Esophagus squamous epithelium (tissue), 5 donors: ENCODE measurements at regions not wholly inside any gene's neighbourhood (a gene's known extent, or its start where the extent isn't known, plus 50 kb on each side); places are given as distances from the start of the nearest gene placed in this dataset.

Experiments
- DNase-seq: peaks from one replicate; lab custom pipeline; 2025; lab: John Stamatoyannopoulos, UW
- H3K27ac ChIP-seq, 4 donors: fragments of 200-600 bp; sonication (generic); one replicate each; pipeline ENCODE4 v1.5.1; 2016 to 2019; ENCODE audit warnings: mild to moderate bottlenecking in 1 of 4
- H3K27me3 ChIP-seq, 4 donors: fragments of 200-600 bp; sonication (generic); 1 replicate in 3 of 4; 2 replicates in 1 of 4; pipeline versions ENCODE4 v1.5.1 to v1.6.0; 2017 to 2021; ENCODE audit warnings: antibody characterized with exemption in 1 of 4
- H3K36me3 ChIP-seq, 3 donors: fragments of 200-600 bp; sonication (generic); one replicate each; pipeline ENCODE4 v1.5.1; 2016 to 2019
- H3K4me1 ChIP-seq, 3 donors: fragments of 200-600 bp; sonication (generic); one replicate each; pipeline ENCODE4 v1.5.1; 2017 to 2019
- H3K4me3 ChIP-seq, 4 donors: fragments of 200-600 bp; sonication (generic); 1 replicate in 3 of 4; 2 replicates in 1 of 4; pipeline ENCODE4 v1.5.1; 2016 to 2019; ENCODE audit warnings: mild to moderate bottlenecking in 2 of 4, moderate library complexity in 1 of 4
- H3K9me3 ChIP-seq, 3 donors: fragments of 200-600 bp; sonication (generic); one replicate each; pipeline ENCODE4 v1.5.1; 2016 to 2019
- CTCF ChIP-seq, 6 experiments: fragments of 450-650 bp in 4 of 6; fragments of 200-600 bp in 2 of 6; sonication (generic) in 2 of 6; IDR thresholded peaks; one replicate each; pipeline ENCODE4 v1.5.1; 2016 to 2019; ENCODE audit warnings: antibody characterized with exemption in 6 of 6, mild to moderate bottlenecking in 4 of 6, moderate library complexity in 4 of 6
- POLR2A ChIP-seq, 4 donors: fragments of 450-650 bp; IDR thresholded peaks; one replicate each; pipeline ENCODE4 v1.6.1; 2017; ENCODE audit warnings: antibody characterized with exemption in 4 of 4, mild to moderate bottlenecking in 4 of 4, moderate library complexity in 3 of 4
- WGBS, 2 donors: methylation state at CpG; one replicate each; pipeline ENCODE4 v1.1.5; 2018; 5-methylcytosine and 5-hydroxymethylcytosine counted together
- intact Hi-C: fragments of 100-400 bp; cut with DNase I; formaldehyde crosslinking; loops from one replicate; pipeline ENCODE4 v1.15.0; 2022
- donor health status: DM: yes; HTN: yes; CAD: no.

DNA sequence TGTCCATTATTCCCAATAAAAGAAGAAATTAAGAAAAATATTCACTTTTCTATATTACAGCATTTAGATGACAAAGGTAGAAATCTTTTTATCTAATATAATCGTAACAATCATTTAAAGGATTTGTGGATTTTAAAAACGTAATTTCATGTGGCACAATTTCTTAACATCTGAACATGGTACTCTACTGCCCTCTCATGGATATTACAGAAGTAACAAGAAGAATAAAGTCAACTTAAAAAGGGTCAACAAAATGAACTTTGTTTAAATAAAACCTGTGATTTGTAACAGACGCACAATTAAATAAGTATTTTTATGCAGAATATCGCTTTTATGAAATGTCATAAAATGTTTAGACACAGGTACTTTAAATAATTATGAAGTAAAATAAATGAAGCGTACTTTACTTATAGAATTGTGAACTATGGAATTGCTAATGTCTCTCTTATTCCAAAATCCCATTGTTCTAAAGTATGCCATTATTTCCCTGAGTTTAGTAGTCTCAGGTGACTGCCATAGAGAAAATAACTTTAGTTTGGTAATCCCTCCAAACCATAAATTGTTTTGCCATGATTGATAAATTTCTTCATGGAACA, 366.8 kb upstream of the ZNF385D start:
- no peak for DNase-seq
- Histone ChIP-seq H3K36me3 (no peaks in the 10 kb centered on the region), H3K27ac (no peak overlapping the region), H3K4me3 (no peak overlapping the region), H3K4me1 (no peaks in the 10 kb centered on the region), H3K27me3 (no peaks in the 10 kb centered on the region), H3K9me3 (no peaks in the 10 kb centered on the region)
- WGBS, 2 donors = 19 to 25% methylated on average over 5 of the region's 5 CpGs
- intact Hi-C loops = no loop called here
- no peak for TF ChIP-seq POLR2A (IDR thresholded peaks at IDR 0.05)
- TF ChIP-seq CTCF (IDR thresholded peaks at IDR 0.05) = peak in 5 of 6 experiments; percentile 37 to 62 (median 54)

DNA sequence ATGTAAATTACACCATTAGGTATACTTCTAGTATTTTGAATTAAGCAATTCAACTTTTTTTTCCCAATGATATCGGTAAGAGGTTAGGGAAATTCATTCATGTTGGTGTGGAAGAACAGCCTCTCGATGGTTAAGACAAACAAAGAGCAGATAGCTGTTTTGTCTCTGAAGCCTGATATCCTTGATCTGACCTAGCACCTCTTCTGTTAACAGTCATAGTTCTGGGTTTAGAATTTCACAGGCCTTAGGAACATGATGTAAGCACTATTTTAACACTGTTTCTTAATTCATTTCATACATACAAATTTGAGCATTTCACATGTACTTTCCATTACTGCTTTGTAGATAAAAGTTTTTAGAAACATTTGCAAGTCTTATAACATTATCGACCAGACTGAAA, 367.5 kb upstream of the ZNF385D start:
- no peaks in the 10 kb centered on the region for H3K9me3 ChIP-seq
- H3K4me3 ChIP-seq = no peak overlapping the region
- no peaks in the 10 kb centered on the region for H3K4me1 ChIP-seq
- intact Hi-C loops = no loop called here
- no peaks in the 10 kb centered on the region for H3K27me3 ChIP-seq
- no peak for TF ChIP-seq POLR2A (IDR thresholded peaks at IDR 0.05)
- WGBS, 2 donors = 60 to 64% methylated on average over 3 of the region's 3 CpGs
- H3K27ac ChIP-seq = no peak overlapping the region
- no peak for DNase-seq
- H3K36me3 ChIP-seq = no peaks in the 10 kb centered on the region

- Histone ChIP-seq H3K36me3 (no peaks in the 10 kb centered on the region), H3K4me1 (no peaks in the 10 kb centered on the region), H3K27me3 (no peaks in the 10 kb centered on the region), H3K9me3 (no peaks in the 10 kb centered on the region), H3K27ac (no peak overlapping the region), H3K4me3 (no peak overlapping the region)
- TF ChIP-seq CTCF (IDR thresholded peaks at IDR 0.05) (no peak), POLR2A (IDR thresholded peaks at IDR 0.05) (no peak)
- intact Hi-C loops = no loop called here
- WGBS, 2 donors = 53 to 57% methylated on average over 5 of the region's 5 CpGs
- DNase-seq = no peak
Observed at GRCh38 chr3:22121068-22121701, 370.2 kb upstream of the ZNF385D start.

DNA sequence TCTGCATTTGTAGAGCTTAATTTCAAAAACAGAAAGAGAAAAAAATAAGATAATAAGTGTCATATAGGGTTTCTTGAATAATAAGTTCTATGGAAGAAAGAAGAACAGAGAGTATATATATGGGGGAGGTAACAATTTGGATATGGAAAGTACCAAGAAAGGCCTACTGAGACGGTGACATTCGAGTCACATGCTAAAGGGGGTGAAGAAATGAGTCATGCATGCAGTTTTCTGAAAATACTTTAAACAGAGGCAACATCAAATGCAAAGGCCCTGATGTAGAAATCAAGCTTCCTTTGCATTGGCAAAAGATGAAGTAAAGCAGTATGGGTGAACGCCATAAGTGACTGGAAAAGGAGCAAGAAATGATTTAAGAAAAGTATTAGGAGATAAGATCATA, 371.6 kb upstream of the ZNF385D start:
- 52 to 56% methylated on average over 3 of the region's 3 CpGs for WGBS, 2 donors
- Histone ChIP-seq H3K4me1 (no peaks in the 10 kb centered on the region), H3K27ac (no peak overlapping the region), H3K9me3 (no peaks in the 10 kb centered on the region), H3K27me3 (no peaks in the 10 kb centered on the region), H3K4me3 (no peak overlapping the region), H3K36me3 (no peaks in the 10 kb centered on the region)
- intact Hi-C loops = no loop called here
- no peak for DNase-seq
- TF ChIP-seq CTCF (IDR thresholded peaks at IDR 0.05) (no peak), POLR2A (IDR thresholded peaks at IDR 0.05) (no peak)

DNA sequence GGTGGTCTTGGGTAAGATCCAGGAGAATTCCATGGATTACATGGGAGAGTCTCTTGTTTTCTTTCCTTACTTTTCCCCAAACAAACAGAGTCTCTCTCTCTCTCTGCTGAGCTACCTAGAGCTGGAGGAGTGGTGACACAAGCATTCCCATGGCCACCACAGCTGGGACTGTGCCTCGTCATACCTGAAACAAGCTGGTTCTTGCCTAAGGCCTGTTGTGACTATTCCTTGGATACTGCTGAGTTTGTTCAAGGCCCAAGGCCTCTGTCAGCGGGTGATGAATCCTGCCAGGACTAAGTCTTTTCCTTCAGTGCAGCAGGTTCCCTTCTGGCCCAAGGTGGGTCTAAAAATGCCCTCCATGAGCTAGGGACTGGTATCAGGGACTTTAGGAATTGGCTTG, 378.1 kb upstream of the ZNF385D start:
- Histone ChIP-seq H3K27ac (no peak overlapping the region), H3K27me3 (no peaks in the 10 kb centered on the region), H3K4me3 (no peak overlapping the region), H3K36me3 (no peaks in the 10 kb centered on the region), H3K4me1 (no peaks in the 10 kb centered on the region), H3K9me3 (no peaks in the 10 kb centered on the region)
- no peak for DNase-seq
- intact Hi-C loops = no loop called here
- no peak for TF ChIP-seq POLR2A (IDR thresholded peaks at IDR 0.05)
- no peak for TF ChIP-seq CTCF (IDR thresholded peaks at IDR 0.05)
- WGBS, 2 donors = 70 to 72% methylated on average over 2 of the region's 2 CpGs
